Endodermal cell (in vitro differentiated cells): ENCODE measurements at regions not wholly inside any gene's neighbourhood (a gene's known extent, or its start where the extent isn't known, plus 50 kb on each side); places are given as distances from the start of the nearest gene placed in this dataset.

Source experiments
- DNase-seq: peaks from one replicate; pipeline ENCODE4 v3.0.0-alpha.2; 2017
- H3K27ac ChIP-seq: 2 replicates; pipeline ENCODE4 v1.5.1; 2013; ENCODE audit warnings: mild to moderate bottlenecking, low read depth, low read length, moderate library complexity
- H3K27me3 ChIP-seq: 2 replicates; pipeline ENCODE4 v1.6.1; 2013; ENCODE audit warnings: mild to moderate bottlenecking, low read length, moderate library complexity; ENCODE audit not compliant: insufficient read depth, control insufficient read depth, poor library complexity, severe bottlenecking
- H3K36me3 ChIP-seq: 2 replicates; pipeline ENCODE4 v1.7.0; 2013; ENCODE audit warnings: mild to moderate bottlenecking, low read length, moderate library complexity; ENCODE audit not compliant: control insufficient read depth, insufficient read depth
- H3K4me1 ChIP-seq: one replicate; pipeline ENCODE4 v1.7.0; 2013; ENCODE audit warnings: low read length; ENCODE audit not compliant: control insufficient read depth, insufficient read depth
- H3K4me3 ChIP-seq: 2 replicates; pipeline ENCODE4 v1.5.1; 2013; ENCODE audit warnings: mild to moderate bottlenecking, low read length, moderate library complexity
- H3K9ac ChIP-seq: 2 replicates; pipeline ENCODE4 v1.6.1; 2013; ENCODE audit warnings: mild to moderate bottlenecking, low read length, moderate library complexity; ENCODE audit not compliant: poor library complexity, severe bottlenecking; ENCODE audit errors: extremely low read depth
- H3K9me3 ChIP-seq: 2 replicates; pipeline ENCODE4 v1.6.1; 2013; ENCODE audit warnings: mild to moderate bottlenecking, low read length, moderate library complexity; ENCODE audit not compliant: control insufficient read depth
- H3K27ac Mint-ChIP-seq: 2 replicates; pipeline ENCODE4 v1.8.0; 2020; ENCODE audit warnings: mixed read lengths
- H3K27me3 Mint-ChIP-seq: 2 replicates; pipeline ENCODE4 v1.8.0; 2021; ENCODE audit warnings: mild to moderate bottlenecking, mixed read lengths; ENCODE audit not compliant: insufficient read depth
- H3K36me3 Mint-ChIP-seq: 2 replicates; pipeline ENCODE4 v1.8.0; 2020; ENCODE audit warnings: low read depth, mixed read lengths
- H3K4me1 Mint-ChIP-seq: 2 replicates; pipeline ENCODE4 v1.8.0; 2020; ENCODE audit warnings: mixed read lengths
- H3K4me3 Mint-ChIP-seq: 2 replicates; pipeline ENCODE4 v1.8.0; 2020; ENCODE audit warnings: mild to moderate bottlenecking, moderate library complexity, mixed read lengths
- H3K9me3 Mint-ChIP-seq: 2 replicates; pipeline ENCODE4 v1.8.0; 2020; ENCODE audit warnings: mild to moderate bottlenecking, mixed read lengths
- CTCF ChIP-seq: fragments of 200-600 bp; sonication (generic); conservative IDR thresholded peaks from 2 replicates; pipeline ENCODE4 v1.5.0; 2021; ENCODE audit warnings: antibody characterized with exemption, mild to moderate bottlenecking
- WGBS, 2 experiments: methylation state at CpG; one replicate each; pipeline versions ENCODE4 v1.1.5 to v1.1.7; 2013; ENCODE audit warnings: missing lambda C conversion rate in 2 of 2, mixed read lengths in 1 of 2; ENCODE audit not compliant: insufficient coverage in 1 of 2, insufficient read length in 1 of 2; 5-methylcytosine and 5-hydroxymethylcytosine counted together

GRCh38 chr2:56464066-56464465 lies 280.3 kb downstream of the CCDC85A start:
- no peaks in the 10 kb centered on the region for H3K9me3 Mint-ChIP-seq
- Histone ChIP-seq H3K27me3 (peaks cover 25% of the 10 kb centered on the region), H3K9me3 (no peaks in the 10 kb centered on the region), H3K27ac (no peak overlapping the region), H3K9ac (no peak overlapping the region), H3K36me3 (no peaks in the 10 kb centered on the region), H3K4me1 (no peaks in the 10 kb centered on the region), H3K4me3 (no peak overlapping the region)
- 95 to 100% methylated on average over 1 to 3 of the region's 3 CpGs for WGBS, 2 experiments
- H3K4me3 Mint-ChIP-seq = no peak overlapping the region
- no peak for TF ChIP-seq CTCF
- no peaks in the 10 kb centered on the region for H3K36me3 Mint-ChIP-seq
- no peaks in the 10 kb centered on the region for H3K4me1 Mint-ChIP-seq
- DNase-seq = no peak
- H3K27ac Mint-ChIP-seq = no peak overlapping the region
- peaks cover 3% of the 10 kb centered on the region for H3K27me3 Mint-ChIP-seq

GRCh38 chr2:56464613-56465012 lies 280.8 kb downstream of the CCDC85A start:
- Histone ChIP-seq H3K4me1 (no peaks in the 10 kb centered on the region), H3K9me3 (no peaks in the 10 kb centered on the region), H3K9ac (no peak overlapping the region), H3K27me3 (peaks cover 31% of the 10 kb centered on the region), H3K4me3 (no peak overlapping the region), H3K27ac (no peak overlapping the region), H3K36me3 (no peaks in the 10 kb centered on the region)
- WGBS, 2 experiments = 91 to 100% methylated on average over 1 to 2 of the region's 2 CpGs
- Mint-ChIP-seq H3K27me3 (peaks cover 3% of the 10 kb centered on the region), H3K27ac (no peak overlapping the region), H3K9me3 (no peaks in the 10 kb centered on the region), H3K36me3 (no peaks in the 10 kb centered on the region), H3K4me3 (no peak overlapping the region), H3K4me1 (no peaks in the 10 kb centered on the region)
- DNase-seq = no peak
- TF ChIP-seq CTCF = no peak

GRCh38 chr2:56465491-56465890 lies 281.7 kb downstream of the CCDC85A start:
- Mint-ChIP-seq H3K9me3 (no peaks in the 10 kb centered on the region), H3K27me3 (peaks cover 3% of the 10 kb centered on the region), H3K4me1 (no peaks in the 10 kb centered on the region), H3K4me3 (no peak overlapping the region), H3K27ac (no peak overlapping the region), H3K36me3 (no peaks in the 10 kb centered on the region)
- Histone ChIP-seq H3K27me3 (peaks cover 34% of the 10 kb centered on the region), H3K9ac (no peak overlapping the region), H3K9me3 (no peaks in the 10 kb centered on the region), H3K4me1 (peaks cover 2% of the 10 kb centered on the region), H3K27ac (no peak overlapping the region), H3K4me3 (no peak overlapping the region), H3K36me3 (no peaks in the 10 kb centered on the region)
- no peak for TF ChIP-seq CTCF
- DNase-seq = no peak
